Activated CD4-positive, alpha-beta T cell treated with anti-CD3 and anti-CD28 coated beads, Interleukin-10, Interleukin-2, amounts not matched to agents 100 ng/mL and 50 ng/mL, durations not matched to agents 16 hours and 8 hours (primary cell): ENCODE measurements at regions not wholly inside any gene's neighbourhood (a gene's known extent, or its start where the extent isn't known, plus 50 kb on each side); places are given as distances from the start of the nearest gene placed in this dataset.

Experiments
- DNase-seq: peaks from one replicate; pipeline ENCODE4 v3.0.0-alpha.2; 2020

DNA sequence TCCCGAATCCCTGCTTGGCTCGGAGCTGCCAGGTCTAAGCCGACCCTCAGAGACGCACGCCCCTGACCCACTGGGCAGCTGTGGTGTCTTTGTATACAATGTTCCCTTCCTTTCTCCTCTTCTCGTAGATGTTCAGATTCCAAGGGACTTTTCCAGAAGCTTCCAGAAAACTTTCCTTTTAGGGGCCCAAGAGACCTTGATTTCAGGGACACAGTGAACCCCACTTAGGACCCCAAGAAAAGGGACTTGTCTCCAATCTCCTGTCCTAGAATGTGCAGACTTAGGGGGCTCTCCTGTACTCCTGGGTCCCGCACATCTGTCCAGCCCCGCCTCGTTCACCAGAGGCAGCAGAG is 103.5 kb downstream of the EDN3 start:
- no peak for DNase-seq

DNA sequence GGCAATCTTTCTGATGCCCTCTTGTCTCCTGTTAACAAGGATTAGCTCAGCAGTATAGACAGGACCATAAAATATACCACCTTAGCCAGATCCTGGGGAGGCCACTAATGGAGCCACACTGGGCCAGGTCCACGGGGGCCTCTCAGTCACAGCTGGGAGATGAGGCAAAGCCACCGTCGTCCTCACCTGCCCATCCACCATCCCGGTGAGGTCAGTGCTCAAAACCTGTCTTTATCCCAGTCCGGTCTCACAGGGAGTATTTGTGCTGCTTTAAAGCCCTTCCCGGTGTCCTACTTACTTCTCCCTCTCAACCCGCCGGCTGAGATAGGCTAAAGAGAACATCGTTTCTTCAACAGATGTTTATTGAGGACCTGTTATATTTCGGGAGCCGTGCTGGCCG is 104.3 kb downstream of the EDN3 start:
- no peak for DNase-seq

DNA sequence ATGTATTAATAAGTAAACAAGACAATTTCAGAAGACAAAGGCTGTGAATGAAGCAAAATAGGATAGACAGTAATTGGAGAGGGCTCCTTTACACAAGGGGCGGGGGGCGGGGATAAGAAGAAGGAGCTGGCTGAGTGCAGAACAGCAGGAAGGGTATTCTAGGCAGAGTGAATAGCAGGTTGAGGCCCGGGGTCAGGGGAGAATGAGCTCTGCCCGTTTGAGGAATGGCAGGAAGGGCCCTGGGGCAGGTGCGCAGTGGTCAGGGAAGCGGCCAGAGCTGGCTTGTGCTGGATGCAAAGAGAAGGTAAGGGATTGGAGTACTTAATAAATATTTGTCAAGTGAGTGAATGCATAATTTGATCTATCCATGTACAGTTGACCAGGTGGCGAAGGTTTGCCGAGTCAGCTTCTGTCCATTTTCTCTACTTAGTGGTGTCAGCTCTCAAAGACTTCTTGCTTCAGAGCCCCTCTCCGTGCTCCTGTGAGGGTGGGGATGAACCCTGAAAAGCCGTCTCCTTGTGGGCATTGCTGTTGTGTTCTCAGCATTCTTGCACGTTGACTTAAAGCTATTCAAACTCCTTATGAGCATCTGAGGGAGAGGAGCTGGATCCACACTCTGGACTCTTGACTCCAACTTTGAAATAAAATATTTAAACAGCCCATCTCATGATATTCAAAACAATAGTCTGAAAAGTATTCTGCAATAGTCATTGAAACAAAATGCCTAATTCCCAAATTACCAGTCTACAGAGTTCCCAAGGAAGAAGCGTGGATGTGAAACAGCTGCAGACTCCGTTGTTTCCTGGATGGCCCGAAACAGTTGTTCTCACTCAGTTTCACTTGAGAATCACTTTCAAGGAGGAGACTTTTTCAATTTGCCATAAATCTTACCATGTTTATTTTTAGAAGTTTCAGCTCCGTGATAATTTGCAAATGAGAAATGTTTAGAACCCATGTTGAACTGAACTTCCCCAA is 105.1 kb downstream of the EDN3 start:
- no peak for DNase-seq

DNA sequence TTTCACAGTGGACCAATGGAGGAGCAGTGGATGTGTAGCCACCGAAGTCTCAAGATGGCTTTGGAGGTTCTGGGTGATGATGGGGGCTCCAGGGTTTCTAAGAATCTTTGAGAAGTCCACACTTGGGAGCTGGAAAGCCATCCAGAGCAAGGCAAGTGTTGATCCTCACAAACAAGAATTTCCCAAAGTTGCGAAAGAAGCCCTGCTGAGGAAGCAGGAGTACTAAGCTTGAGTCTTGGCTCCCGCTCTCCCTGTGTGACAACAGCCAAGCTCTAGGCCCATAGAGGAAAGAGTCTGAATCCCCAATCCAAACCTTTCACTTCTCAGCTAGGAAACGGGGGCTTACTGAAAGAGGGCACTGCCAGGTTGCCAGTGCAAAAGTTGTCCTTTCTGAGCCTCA is 106.0 kb downstream of the EDN3 start:
- DNase-seq = no peak

GRCh38 chr20:59411170-59411569 is 110.8 kb downstream of the EDN3 start:
- no peak for DNase-seq

DNA sequence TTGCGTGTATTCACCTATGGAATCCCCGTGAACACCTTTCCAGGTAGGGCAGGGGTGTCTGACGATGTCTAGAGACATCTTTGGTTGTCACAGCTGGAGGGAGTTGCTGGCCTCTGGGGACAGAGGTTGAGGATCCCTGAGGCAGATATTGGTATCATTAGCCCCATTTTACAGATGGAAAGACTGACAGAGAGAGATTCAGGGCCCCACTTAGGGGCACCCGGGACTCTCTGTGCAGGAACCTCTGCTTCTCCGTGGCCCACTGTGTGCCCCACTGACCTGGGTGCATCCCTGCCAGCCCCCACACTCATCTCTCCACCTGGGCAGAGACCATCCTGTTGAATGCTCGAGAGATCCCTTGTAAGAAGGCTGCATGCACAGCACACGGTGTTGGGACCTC is 111.2 kb downstream of the EDN3 start:
- DNase-seq = no peak

- no peak for DNase-seq
Observed at GRCh38 chr20:59412181-59412580, 111.8 kb downstream of the EDN3 start.

GRCh38 chr20:59412875-59413284 is 112.5 kb downstream of the EDN3 start:
- no peak for DNase-seq

DNA sequence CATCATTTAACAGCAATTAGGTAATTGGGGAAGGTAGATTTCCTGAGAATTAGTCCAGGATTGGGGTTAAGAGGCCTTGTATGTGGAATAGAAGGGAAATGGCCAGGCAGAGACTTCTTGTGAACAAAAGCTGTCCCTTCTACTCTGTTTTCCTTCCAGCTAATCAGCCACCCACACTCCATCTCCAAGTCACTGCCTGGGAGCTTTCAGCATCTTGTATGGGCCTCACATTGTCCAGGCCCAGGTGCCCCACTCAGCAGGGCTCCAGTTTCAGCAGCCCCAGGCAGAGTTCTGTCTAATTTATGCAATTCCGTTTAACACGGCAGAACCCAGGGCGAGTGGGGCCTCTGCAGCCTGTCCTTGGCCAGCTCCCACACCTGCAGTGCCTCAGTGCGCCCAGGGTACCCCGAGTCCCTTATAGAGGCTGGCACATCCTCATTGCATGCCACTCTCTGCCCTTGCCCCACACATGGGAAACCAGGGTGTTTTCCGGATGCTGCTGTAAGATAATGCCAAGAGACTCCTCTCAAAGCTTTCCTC is 113.0 kb downstream of the EDN3 start:
- no peak for DNase-seq

- DNase-seq = no peak
Observed at GRCh38 chr20:59414936-59415623, 114.7 kb downstream of the EDN3 start.

DNA sequence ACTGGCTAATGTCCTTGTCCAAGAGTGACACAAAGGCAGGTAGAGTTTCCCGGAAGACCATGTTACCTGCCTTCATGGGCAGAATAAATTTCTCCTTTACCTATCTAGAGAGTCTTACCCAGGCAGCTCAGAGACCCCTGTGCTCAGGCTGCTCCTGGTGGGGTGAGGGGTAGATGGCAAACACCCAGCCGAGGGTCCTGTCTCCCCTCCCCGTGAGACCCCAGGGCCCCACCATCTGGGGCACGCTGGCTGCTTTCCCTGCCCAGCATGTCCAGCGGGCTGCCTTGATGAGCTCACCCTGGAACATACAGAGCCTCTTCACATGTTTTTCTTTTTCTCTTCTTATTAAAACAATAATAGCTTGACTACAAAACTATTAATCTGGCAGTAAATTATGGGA is 116.5 kb downstream of the EDN3 start:
- DNase-seq = no peak

DNA sequence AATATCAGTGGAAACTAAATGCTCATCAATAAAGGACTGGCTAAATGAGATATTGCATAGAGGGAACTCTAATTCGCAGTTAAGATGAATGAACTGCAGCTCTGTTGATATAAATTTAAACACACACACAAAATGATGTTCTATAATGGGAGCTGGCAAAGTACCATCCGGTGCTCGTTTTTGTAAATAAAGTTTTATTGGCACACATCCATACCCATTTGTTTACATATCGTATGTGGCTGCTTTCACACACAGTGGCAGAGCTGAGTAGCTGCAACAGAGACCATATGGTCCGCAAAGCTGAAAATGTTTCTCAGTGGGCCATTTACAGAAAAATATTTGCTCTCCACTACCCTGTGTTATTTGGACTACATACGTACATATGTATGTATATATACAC is 120.7 kb downstream of the EDN3 start:
- DNase-seq = no peak

- DNase-seq = no peak
Observed at GRCh38 chr20:59421920-59422637, 121.7 kb downstream of the EDN3 start.

DNA sequence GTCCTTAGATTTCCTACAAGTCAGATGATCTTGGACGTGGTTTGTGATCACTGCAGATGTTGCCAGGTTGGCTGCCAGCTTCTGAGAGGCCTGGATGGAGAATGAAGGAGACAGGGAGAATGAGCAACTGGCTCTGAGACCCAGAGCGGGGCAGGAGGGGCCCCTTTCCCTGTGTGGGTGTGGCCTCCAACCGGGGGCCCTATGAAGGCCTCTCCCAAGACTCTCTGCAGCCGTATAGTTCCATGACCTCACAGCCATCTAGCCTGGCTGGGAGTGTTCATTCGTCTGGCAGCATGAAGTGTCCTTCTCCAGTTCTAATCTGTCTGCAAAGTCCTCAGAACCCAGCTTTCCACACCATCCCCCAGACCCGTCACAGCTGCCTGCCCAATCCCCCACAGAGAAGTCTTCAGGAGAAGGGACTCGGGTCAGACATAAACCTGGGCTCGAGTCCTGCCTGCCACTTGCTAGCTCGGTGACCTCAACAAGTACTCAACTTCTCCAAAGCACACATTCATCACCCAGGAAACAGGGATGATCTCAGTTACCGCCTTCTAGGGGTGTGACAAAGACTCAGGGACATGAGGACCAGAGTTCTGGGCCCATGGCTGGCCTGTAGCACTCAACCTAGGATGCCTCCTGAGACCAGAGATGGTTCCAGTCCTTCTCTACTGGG is 122.6 kb downstream of the EDN3 start:
- DNase-seq = no peak

- no peak for DNase-seq
Observed at GRCh38 chr20:59424976-59425375, 124.6 kb downstream of the EDN3 start.

DNA sequence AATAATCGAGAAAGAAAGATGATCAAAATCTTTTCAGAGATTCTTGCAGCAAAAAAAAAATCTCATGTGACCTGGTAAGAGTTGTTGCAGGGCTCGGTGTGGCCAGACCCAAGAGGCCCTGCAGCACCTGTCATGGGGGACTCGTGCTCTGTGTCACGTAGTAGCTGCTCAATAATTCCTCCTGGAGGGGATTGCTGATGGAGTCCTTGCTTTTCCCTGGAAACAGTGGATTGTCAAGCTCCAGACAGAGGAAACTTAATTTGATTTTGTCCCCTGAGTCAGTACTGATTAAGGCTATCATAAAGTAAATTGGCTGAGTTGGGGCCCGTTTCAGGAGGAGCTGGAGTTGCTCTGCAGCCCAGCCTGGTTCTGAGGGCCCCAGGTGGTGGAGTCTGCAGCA is 125.2 kb downstream of the EDN3 start:
- no peak for DNase-seq

- DNase-seq = no peak
Observed at GRCh38 chr20:59428006-59428405, 127.6 kb downstream of the EDN3 start.

DNA sequence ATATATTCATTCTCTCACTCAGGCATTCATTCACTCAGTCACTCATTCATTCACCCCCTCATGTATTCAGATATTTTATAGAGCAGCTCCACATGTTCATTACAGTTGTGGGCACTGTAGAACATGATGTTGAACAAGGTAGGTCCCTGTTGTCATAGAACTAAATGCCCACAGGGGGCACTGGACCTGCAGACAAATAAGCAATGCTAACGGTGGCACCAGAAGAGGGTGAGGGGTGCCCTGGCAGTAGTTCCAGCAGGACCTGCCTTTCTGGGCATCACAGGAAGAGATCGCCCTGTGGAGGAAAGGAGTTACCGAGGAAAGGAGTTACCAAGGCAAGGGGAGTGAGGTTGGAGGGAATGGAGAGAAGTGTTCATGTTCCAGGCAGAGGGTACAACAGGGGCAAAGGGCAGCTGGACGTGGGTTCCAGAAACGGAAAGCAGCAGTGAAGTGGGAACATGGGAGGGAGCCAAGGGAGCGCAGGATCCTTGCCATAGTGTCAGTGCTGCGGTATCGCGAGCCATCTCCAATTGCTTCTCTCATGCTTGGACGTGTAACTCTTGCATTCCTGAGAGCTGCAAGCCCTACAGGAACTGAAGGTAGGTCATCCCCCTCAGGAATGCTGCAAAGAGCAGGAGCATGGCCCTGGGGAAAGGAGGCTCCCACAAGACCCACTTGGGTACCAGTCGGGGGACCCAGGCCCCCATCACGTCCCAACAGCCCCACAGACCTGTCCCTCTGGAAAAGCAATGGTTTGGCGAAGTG is 128.2 kb downstream of the EDN3 start:
- no peak for DNase-seq

- DNase-seq = no peak
Observed at GRCh38 chr20:59429396-59429795, 129.0 kb downstream of the EDN3 start.

DNA sequence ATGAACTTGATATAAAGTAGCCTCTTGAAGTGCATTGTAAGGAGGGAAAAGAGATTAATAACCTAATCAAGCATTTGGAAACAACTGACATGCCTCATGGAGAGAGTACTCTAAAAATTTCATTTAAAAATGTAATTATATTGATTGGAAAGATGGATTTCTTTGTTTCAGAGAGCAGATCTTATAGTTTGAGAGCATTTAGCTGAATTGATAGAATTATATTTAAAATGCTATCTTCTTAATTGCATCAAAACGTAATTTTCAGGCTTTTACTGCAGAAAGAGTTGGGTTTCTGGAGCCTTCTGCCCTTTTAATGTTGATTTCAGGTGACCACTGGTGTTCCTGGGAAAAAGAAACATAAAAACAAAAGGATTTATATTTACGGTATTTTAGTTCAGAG is 130.6 kb downstream of the EDN3 start:
- no peak for DNase-seq

GRCh38 chr20:59434960-59435359 is 134.5 kb downstream of the EDN3 start:
- DNase-seq = no peak

DNA sequence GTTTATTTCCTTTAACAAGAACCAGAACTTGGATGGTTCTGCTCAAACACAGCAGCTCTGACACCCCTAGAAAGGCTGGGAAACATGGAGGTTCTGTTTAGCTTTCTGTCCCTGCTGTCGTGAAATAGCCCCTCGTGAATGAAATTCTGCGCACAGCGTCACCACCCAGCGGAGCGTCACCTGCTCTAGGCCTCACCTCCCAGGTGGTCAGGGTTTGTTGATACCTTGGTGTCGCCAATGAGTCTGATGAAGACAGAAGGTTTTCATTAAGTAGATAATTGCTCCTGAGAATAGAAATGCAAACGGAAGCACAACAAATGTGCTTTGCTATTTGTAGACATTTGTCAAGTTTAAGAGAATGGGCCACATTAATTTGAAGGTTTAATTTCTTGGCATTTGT is 135.1 kb downstream of the EDN3 start:
- DNase-seq = no peak
